Activated B cell treated with CpG ODN at 0.5 μM for 24 hours (primary cell): ENCODE measurements at regions not wholly inside any gene's neighbourhood (a gene's known extent, or its start where the extent isn't known, plus 50 kb on each side); places are given as distances from the start of the nearest gene placed in this dataset.

ENCODE experiments used
- ATAC-seq: fragments of 200-7000 bp; cut with Tn5 transposase; one replicate; pipeline ENCODE4 v1.10.0; 2021; ENCODE audit warnings: low read depth, mild to moderate bottlenecking, moderate library complexity
- CTCF ChIA-PET: fragments of 350-600 bp; sonication (Branson Sonifier 250); formaldehyde crosslinking; loops from one replicate; lab custom pipeline; 2021; ENCODE audit warnings: antibody characterized with exemption; lab: Charles Lee
- POLR2A ChIA-PET: fragments of 350-600 bp; sonication (Branson Sonifier 250); formaldehyde crosslinking; loops from one replicate; lab custom pipeline; 2021; ENCODE audit warnings: antibody characterized with exemption; lab: Charles Lee
- DNase-seq: peaks from one replicate; pipeline ENCODE4 v3.0.0; 2022
- H3K27ac Mint-ChIP-seq: one replicate; pipeline ENCODE4 v1.8.0; 2020; ENCODE audit warnings: mixed read lengths
- H3K27me3 Mint-ChIP-seq: one replicate; pipeline ENCODE4 v1.8.0; 2021; ENCODE audit warnings: mixed read lengths
- H3K36me3 Mint-ChIP-seq: one replicate; pipeline ENCODE4 v1.8.0; 2021; ENCODE audit warnings: low read depth, mixed read lengths
- H3K4me1 Mint-ChIP-seq: one replicate; pipeline ENCODE4 v1.8.0; 2021; ENCODE audit warnings: mixed read lengths
- H3K4me3 Mint-ChIP-seq: one replicate; pipeline ENCODE4 v1.8.0; 2020; ENCODE audit warnings: mild to moderate bottlenecking, mixed read lengths
- H3K9me3 Mint-ChIP-seq: one replicate; pipeline ENCODE4 v1.8.0; 2020; ENCODE audit warnings: mixed read lengths
- intact Hi-C: fragments of 100-400 bp; cut with micrococcal nuclease; formaldehyde crosslinking; loops from one replicate; pipeline ENCODE4 v1.15.1; 2024
- TF ChIP-seq, protein P1 (sequence below): fragments of 200-600 bp; IDR thresholded peaks from one replicate; pipeline ENCODE4 v1.8.0; 2022; ENCODE audit warnings: antibody characterized with exemption, mild to moderate bottlenecking

DNA sequence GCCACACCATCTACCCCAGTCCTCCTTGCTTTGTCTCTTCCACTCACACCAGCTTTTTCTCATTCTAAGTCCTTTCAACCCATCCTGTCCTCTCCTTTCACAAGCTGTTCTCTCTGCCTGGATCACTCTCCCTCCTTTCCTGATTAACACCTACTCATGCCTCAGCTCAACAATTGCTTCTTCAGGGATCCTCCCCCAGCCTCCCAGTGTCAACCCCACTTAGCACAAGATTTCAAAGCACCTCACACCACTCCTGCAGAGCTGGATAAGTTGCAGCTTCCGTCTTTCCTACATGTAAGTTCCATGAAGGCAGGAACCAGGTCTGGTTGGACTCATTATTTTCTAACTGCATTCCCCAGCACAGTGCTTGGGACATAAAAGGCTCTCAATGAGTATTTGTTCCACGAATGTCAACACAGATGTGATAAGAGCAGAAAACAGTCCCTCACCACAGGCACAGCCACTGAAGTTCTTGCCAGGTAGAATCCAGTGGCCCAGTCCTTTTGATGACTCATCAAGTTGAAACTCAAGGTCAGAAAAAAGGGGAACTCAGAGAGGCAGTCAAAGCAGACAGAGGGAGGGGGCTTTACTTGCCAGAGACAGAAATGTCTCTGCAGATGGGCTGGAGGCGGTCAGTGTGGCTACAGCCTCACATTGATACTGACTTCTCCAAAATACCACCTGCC, 193.4 kb upstream of the PRDM1 start:
- Mint-ChIP-seq H3K27ac (peak overlapping the region; percentile 68), H3K36me3 (no peaks in the 10 kb centered on the region), H3K27me3 (no peaks in the 10 kb centered on the region), H3K9me3 (no peaks in the 10 kb centered on the region), H3K4me3 (peak overlapping the region; percentile 15), H3K4me1 (peaks cover 18% of the 10 kb centered on the region)
- intact Hi-C loops = loop anchor here (1.0 kb wide), 1 partner anchor 194 kb away; the partner anchor contains the start of gene PRDM1
- DNase-seq (no peak), ATAC-seq (peak; percentile 91)
- POLR2A ChIA-PET = interaction anchor here (0.8 to 1.4 kb wide), 4 partner anchors 9 to 193 kb away, joined by 3 to 5 read pairs (median 4); partner anchors contain the start of gene PRDM1
- TF ChIP-seq, protein P1, sequence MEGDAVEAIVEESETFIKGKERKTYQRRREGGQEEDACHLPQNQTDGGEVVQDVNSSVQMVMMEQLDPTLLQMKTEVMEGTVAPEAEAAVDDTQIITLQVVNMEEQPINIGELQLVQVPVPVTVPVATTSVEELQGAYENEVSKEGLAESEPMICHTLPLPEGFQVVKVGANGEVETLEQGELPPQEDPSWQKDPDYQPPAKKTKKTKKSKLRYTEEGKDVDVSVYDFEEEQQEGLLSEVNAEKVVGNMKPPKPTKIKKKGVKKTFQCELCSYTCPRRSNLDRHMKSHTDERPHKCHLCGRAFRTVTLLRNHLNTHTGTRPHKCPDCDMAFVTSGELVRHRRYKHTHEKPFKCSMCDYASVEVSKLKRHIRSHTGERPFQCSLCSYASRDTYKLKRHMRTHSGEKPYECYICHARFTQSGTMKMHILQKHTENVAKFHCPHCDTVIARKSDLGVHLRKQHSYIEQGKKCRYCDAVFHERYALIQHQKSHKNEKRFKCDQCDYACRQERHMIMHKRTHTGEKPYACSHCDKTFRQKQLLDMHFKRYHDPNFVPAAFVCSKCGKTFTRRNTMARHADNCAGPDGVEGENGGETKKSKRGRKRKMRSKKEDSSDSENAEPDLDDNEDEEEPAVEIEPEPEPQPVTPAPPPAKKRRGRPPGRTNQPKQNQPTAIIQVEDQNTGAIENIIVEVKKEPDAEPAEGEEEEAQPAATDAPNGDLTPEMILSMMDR = no peak
- CTCF ChIA-PET = interaction anchor here (0.6 to 1.3 kb wide), 2 partner anchors 102 to 331 kb away, joined by 3 read pairs; no protein-coding TSS in a partner anchor

DNA sequence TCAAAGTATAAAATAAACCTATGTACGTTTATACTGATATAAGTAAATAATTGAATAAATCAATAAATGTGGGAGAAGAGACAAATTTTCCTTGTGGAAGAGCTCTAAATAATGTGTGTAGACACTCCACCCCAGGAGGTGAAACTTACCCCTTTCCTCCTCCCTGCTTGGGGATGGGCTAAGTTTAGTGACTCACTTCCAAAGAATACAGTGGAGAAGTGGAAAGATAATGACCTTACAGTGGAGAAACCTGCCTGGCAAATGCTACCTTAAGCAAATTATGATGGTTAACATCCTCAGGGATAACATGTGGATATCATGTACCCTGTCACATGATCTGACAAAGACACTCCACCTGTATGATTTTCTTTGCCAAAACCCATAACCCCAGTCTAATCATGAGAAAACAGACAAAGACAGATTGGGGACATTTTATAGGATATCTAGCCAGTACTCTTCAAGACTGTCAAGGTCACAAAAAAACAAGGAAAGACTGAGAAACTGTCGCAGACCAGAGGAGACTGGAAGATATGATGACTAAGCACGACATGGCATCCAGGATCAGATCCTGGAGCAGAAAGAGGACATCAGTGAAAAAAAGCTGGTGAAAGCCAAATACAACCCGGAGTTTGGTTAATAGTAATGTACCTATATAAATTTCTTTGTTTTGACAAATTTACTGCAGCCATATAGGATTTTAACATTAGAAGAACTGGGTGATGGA, 195.5 kb upstream of the PRDM1 start:
- Mint-ChIP-seq H3K9me3 (no peaks in the 10 kb centered on the region), H3K27ac (no peak overlapping the region), H3K4me1 (peaks cover 29% of the 10 kb centered on the region), H3K36me3 (no peaks in the 10 kb centered on the region), H3K27me3 (no peaks in the 10 kb centered on the region), H3K4me3 (no peak overlapping the region)
- intact Hi-C loops = loop anchor here (1.0 kb wide), 1 partner anchor 10 kb away; no protein-coding TSS in a partner anchor
- ATAC-seq (no peak), DNase-seq (no peak)
- CTCF ChIA-PET = no interaction called here
- POLR2A ChIA-PET = no interaction called here
- TF ChIP-seq, protein P1 = no peak

DNA sequence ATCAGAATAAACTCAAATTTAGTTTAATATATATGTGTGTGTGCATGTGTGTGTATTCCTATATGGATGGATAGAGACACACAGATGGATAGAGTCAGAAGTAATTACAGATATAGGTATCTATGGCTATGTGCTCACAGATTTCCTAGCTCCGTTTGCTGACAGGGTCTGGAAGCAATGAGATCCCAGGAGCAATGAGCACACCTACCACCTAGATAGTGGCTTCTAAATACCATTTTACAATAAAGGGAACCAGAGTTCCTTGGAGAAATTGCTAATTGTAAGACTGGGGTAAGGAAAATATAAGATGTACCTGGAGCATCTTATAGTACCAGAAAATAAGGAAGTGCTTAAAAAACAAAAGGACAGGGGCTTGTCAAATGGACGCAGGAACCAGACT, 196.2 kb upstream of the PRDM1 start:
- Mint-ChIP-seq H3K36me3 (no peaks in the 10 kb centered on the region), H3K4me1 (peaks cover 30% of the 10 kb centered on the region), H3K4me3 (no peak overlapping the region), H3K9me3 (no peaks in the 10 kb centered on the region), H3K27me3 (no peaks in the 10 kb centered on the region), H3K27ac (no peak overlapping the region)
- CTCF ChIA-PET = no interaction called here
- intact Hi-C loops = loop anchor here (1.0 kb wide), 1 partner anchor 10 kb away; no protein-coding TSS in a partner anchor
- ATAC-seq = no peak
- POLR2A ChIA-PET = no interaction called here
- TF ChIP-seq, protein P1 = no peak
- no peak for DNase-seq

DNA sequence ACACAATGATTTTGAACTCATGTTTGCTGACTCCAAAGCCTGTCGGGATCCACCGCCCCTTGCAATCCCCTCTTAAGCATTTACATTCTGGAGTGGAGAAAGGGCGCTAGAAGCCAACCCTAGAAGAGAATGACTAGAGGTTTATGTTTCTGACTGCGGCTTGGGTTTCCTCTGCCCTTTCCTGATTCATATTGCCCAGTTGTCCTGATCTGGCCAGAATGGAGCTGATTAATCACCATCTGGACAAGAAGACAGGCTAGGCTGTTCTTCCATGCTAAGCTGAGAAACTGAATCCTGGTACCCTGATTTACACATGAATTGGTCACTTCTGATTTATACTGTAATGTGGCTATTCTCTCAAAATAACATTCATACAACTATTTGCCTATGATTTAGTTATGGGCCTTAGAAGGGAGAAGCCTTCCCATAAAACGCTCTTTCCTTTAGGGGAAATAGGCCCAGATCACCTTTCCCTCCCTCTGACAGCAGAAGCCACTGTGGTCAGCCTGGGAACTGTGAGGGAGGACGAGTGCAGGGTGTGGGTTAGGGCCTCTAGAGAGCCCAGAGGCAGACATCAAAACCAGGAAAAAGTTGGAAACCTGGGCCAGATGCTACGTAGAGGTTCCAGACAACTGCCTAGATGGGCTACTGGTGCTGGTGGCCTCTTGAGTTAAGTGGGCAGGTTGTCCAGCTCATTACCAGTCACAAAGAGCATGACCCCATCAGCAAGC, 199.2 kb upstream of the PRDM1 start:
- Mint-ChIP-seq H3K27ac (peak overlapping the region; percentile 30), H3K9me3 (no peaks in the 10 kb centered on the region), H3K4me3 (no peak overlapping the region), H3K36me3 (no peaks in the 10 kb centered on the region), H3K4me1 (peaks cover 34% of the 10 kb centered on the region), H3K27me3 (no peaks in the 10 kb centered on the region)
- TF ChIP-seq, protein P1 = no peak
- ATAC-seq (no peak), DNase-seq (no peak)
- intact Hi-C loops = no loop called here
- CTCF ChIA-PET = no interaction called here
- POLR2A ChIA-PET = no interaction called here
